Mesenchymal stem cell (in vitro differentiated cells and primary cell): ENCODE measurements at regions not wholly inside any gene's neighbourhood (a gene's known extent, or its start where the extent isn't known, plus 50 kb on each side); places are given as distances from the start of the nearest gene placed in this dataset.
A peak's percentile ranks its signal among the peaks of the same experiment; 100 is the strongest.

ENCODE experiments used
- DNase-seq: peaks from one replicate; pipeline ENCODE4 v3.0.0-alpha.2; 2013
- H2AFZ ChIP-seq: one replicate; pipeline ENCODE4 v1.6.1; 2013; ENCODE audit warnings: low read depth, mild to moderate bottlenecking, control low read depth, inconsistent platforms, low read length, moderate library complexity
- H2AK5ac ChIP-seq: 2 replicates; pipeline ENCODE4 v1.6.1; 2013; ENCODE audit warnings: low read length, moderate library complexity, mild to moderate bottlenecking, inconsistent platforms; ENCODE audit not compliant: severe bottlenecking
- H2BK120ac ChIP-seq: one replicate; pipeline ENCODE4 v1.6.1; 2013; ENCODE audit warnings: low read depth, mild to moderate bottlenecking, inconsistent platforms, low read length, moderate library complexity
- H2BK12ac ChIP-seq, 2 experiments: one replicate each; pipeline ENCODE4 v1.6.1; 2013; ENCODE audit warnings: inconsistent platforms in 2 of 2, low read length in 2 of 2, mild to moderate bottlenecking in 2 of 2, moderate library complexity in 2 of 2, control low read depth in 1 of 2
- H2BK15ac ChIP-seq: one replicate; pipeline ENCODE4 v1.6.1; 2013; ENCODE audit warnings: mild to moderate bottlenecking, low read depth, inconsistent platforms; ENCODE audit not compliant: poor library complexity, severe bottlenecking
- H2BK5ac ChIP-seq: 2 replicates; pipeline ENCODE4 v1.6.1; 2013; ENCODE audit warnings: low read depth, mild to moderate bottlenecking, low read length, control low read depth, inconsistent platforms; ENCODE audit not compliant: poor library complexity, severe bottlenecking
- H3K14ac ChIP-seq, 2 experiments: one replicate each; pipeline ENCODE4 v1.6.1; 2013; ENCODE audit warnings: inconsistent platforms in 2 of 2, low read length in 2 of 2, control low read depth in 1 of 2, mild to moderate bottlenecking in 1 of 2, moderate library complexity in 1 of 2
- H3K18ac ChIP-seq, 2 experiments: one replicate each; pipeline ENCODE4 v1.6.1; 2013; ENCODE audit warnings: inconsistent platforms in 2 of 2, low read length in 2 of 2, control low read depth in 1 of 2, low read depth in 1 of 2, mild to moderate bottlenecking in 1 of 2
- H3K23ac ChIP-seq, 2 experiments: one replicate each; pipeline ENCODE4 v1.6.1; 2013; ENCODE audit warnings: inconsistent platforms in 2 of 2, low read length in 2 of 2, mild to moderate bottlenecking in 2 of 2, moderate library complexity in 2 of 2, control low read depth in 1 of 2
- H3K27ac ChIP-seq: 2 replicates; pipeline ENCODE4 v1.5.1; 2013; ENCODE audit warnings: mild to moderate bottlenecking, moderate library complexity, low read length, control low read depth, inconsistent platforms; ENCODE audit not compliant: poor library complexity, severe bottlenecking
- H3K27me3 ChIP-seq, 2 experiments: 2 replicates each; pipeline versions ENCODE4 v1.6.1 to v1.7.0; 2013; ENCODE audit warnings: low read length in 2 of 2, mild to moderate bottlenecking in 2 of 2, moderate library complexity in 2 of 2, control low read depth in 1 of 2, inconsistent platforms in 1 of 2; ENCODE audit not compliant: control insufficient read depth in 1 of 2, insufficient read depth in 1 of 2
- H3K36me3 ChIP-seq, 2 experiments: 2 replicates each; pipeline versions ENCODE4 v1.6.1 to v1.7.0; 2013; ENCODE audit warnings: low read length in 2 of 2, control low read depth in 1 of 2, inconsistent platforms in 1 of 2, low read depth in 1 of 2, mild to moderate bottlenecking in 1 of 2; ENCODE audit not compliant: insufficient read depth in 2 of 2, control insufficient read depth in 1 of 2
- H3K4ac ChIP-seq, 2 experiments: one replicate each; pipeline ENCODE4 v1.6.1; 2013; ENCODE audit warnings: inconsistent platforms in 2 of 2, low read length in 2 of 2, mild to moderate bottlenecking in 2 of 2, moderate library complexity in 2 of 2, control low read depth in 1 of 2, low read depth in 1 of 2
- H3K4me1 ChIP-seq: 2 replicates; pipeline ENCODE4 v1.6.1; 2013; ENCODE audit warnings: low read depth, low read length, control low read depth; ENCODE audit not compliant: control insufficient read depth, insufficient read depth
- H3K4me2 ChIP-seq: 2 replicates; pipeline ENCODE4 v1.6.1; 2013; ENCODE audit warnings: low read length, mild to moderate bottlenecking, inconsistent platforms; ENCODE audit not compliant: poor library complexity, severe bottlenecking
- H3K4me3 ChIP-seq, 2 experiments: 2 replicates each; pipeline versions ENCODE4 v1.5.1 to v1.7.0; 2013; ENCODE audit warnings: low read length in 2 of 2, mild to moderate bottlenecking in 2 of 2, control low read depth in 1 of 2, low read depth in 1 of 2; ENCODE audit not compliant: insufficient read depth in 1 of 2
- H3K79me1 ChIP-seq: replicated peaks from 2 replicates; pipeline ENCODE4 v1.6.1; 2013; ENCODE audit warnings: mild to moderate bottlenecking, control low read depth, low read length, inconsistent platforms; ENCODE audit not compliant: poor library complexity, severe bottlenecking
- H3K9ac ChIP-seq: 2 replicates; pipeline ENCODE4 v1.7.0; 2013; ENCODE audit warnings: mild to moderate bottlenecking, low read length, moderate library complexity
- H3K9me3 ChIP-seq: 2 replicates; pipeline ENCODE4 v1.7.0; 2013; ENCODE audit warnings: mild to moderate bottlenecking, low read length; ENCODE audit not compliant: control insufficient read depth
- H4K8ac ChIP-seq: one replicate; pipeline ENCODE4 v1.6.1; 2013; ENCODE audit warnings: inconsistent platforms, mild to moderate bottlenecking, low read length, moderate library complexity
- H4K91ac ChIP-seq: one replicate; pipeline ENCODE4 v1.6.1; 2013; ENCODE audit warnings: mild to moderate bottlenecking, low read length, inconsistent platforms
- WGBS: methylation state at CpG from one replicate; pipeline ENCODE4 v1.1.7; 2013; ENCODE audit warnings: mixed read lengths; 5-methylcytosine and 5-hydroxymethylcytosine counted together

- DNase-seq = no peak
- Histone ChIP-seq H3K27me3 (peaks cover 0 to 11% of the 10 kb centered on the region in 2 experiments), H3K14ac (no peak overlapping the region), H3K4me3 (no peak overlapping the region), H2AFZ (no peak overlapping the region), H2BK5ac (no peak overlapping the region), H2AK5ac (no peak overlapping the region), H3K36me3 (no peaks in the 10 kb centered on the region), H2BK120ac (no peak overlapping the region), H4K8ac (no peak overlapping the region), H3K9me3 (no peaks in the 10 kb centered on the region), H3K27ac (no peak overlapping the region), H2BK15ac (no peak overlapping the region), H2BK12ac (no peak overlapping the region), H3K18ac (no peak overlapping the region), H3K23ac (no peak overlapping the region), H3K4ac (no peak overlapping the region), H3K9ac (no peak overlapping the region), H3K4me1 (no peaks in the 10 kb centered on the region), H3K79me1 (no peaks in the 10 kb centered on the region), H4K91ac (no peak overlapping the region), H3K4me2 (no peak overlapping the region)
- no CpG with 5 or more reads among the region's 2 CpGs for WGBS
Measured at GRCh38 chr9:26657958-26658357, 234.6 kb downstream of the CAAP1 start.

- Histone ChIP-seq H3K14ac (no peak overlapping the region), H2AK5ac (peak overlapping the region; percentile 7), H3K27ac (no peak overlapping the region), H4K91ac (no peak overlapping the region), H3K4ac (no peak overlapping the region), H2BK120ac (no peak overlapping the region), H2BK12ac (no peak overlapping the region), H2BK5ac (no peak overlapping the region), H3K9me3 (no peaks in the 10 kb centered on the region), H3K18ac (no peak overlapping the region), H3K27me3 (peaks cover 0 to 10% of the 10 kb centered on the region in 2 experiments), H3K23ac (no peak overlapping the region), H4K8ac (no peak overlapping the region), H3K79me1 (no peaks in the 10 kb centered on the region), H2BK15ac (no peak overlapping the region), H3K4me3 (peak overlapping the region in 1 of 2 experiments; percentile 70), H3K9ac (peak overlapping the region; percentile 77), H3K4me1 (no peaks in the 10 kb centered on the region), H3K36me3 (no peaks in the 10 kb centered on the region), H3K4me2 (no peak overlapping the region), H2AFZ (no peak overlapping the region)
- WGBS = 67% methylated on average over 13 of the region's 14 CpGs
- DNase-seq = peak; percentile 1
Measured at GRCh38 chr9:26656003-26656870, 236.4 kb downstream of the CAAP1 start.

DNA sequence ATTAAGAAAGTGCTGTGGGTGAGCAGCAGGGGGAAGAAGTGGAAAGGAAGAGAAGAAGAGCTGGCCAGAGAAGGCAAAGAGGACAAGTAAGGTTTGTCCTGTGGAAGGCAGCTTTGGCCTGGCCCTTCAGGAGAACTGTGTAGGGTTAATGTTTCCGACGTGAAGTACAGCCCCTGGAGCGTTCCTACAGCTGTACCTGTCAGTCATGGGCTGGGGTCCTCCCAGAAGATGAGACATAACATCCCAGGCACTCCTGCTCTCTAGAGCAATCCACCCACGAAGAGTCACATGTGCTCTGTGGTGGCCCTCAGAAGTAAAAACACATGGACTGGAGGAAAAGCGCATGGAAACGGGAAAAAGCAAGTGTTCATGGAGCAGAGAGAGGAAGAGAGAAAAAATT lies 237.4 kb downstream of the CAAP1 start:
- no peak overlapping the region for H2BK5ac ChIP-seq
- no peak overlapping the region for H4K8ac ChIP-seq
- no peak overlapping the region for H3K9ac ChIP-seq
- no peak overlapping the region for H2AK5ac ChIP-seq
- no peak overlapping the region for H2AFZ ChIP-seq
- no peaks in the 10 kb centered on the region for H3K9me3 ChIP-seq
- no peaks in the 10 kb centered on the region for H3K36me3 ChIP-seq
- WGBS = 91% methylated on average over 6 of the region's 6 CpGs
- no peak overlapping the region for H4K91ac ChIP-seq
- no peak overlapping the region for H3K27ac ChIP-seq
- no peak overlapping the region for H3K23ac ChIP-seq
- no peaks in the 10 kb centered on the region for H3K4me1 ChIP-seq
- no peak overlapping the region for H3K4me3 ChIP-seq
- H2BK12ac ChIP-seq = no peak overlapping the region
- no peaks in the 10 kb centered on the region for H3K79me1 ChIP-seq
- peaks cover 0 to 6% of the 10 kb centered on the region in 2 experiments for H3K27me3 ChIP-seq
- no peak overlapping the region for H3K4ac ChIP-seq
- H3K18ac ChIP-seq = no peak overlapping the region
- no peak overlapping the region for H2BK15ac ChIP-seq
- no peak overlapping the region for H2BK120ac ChIP-seq
- H3K14ac ChIP-seq = no peak overlapping the region
- no peak overlapping the region for H3K4me2 ChIP-seq
- DNase-seq = no peak

DNA sequence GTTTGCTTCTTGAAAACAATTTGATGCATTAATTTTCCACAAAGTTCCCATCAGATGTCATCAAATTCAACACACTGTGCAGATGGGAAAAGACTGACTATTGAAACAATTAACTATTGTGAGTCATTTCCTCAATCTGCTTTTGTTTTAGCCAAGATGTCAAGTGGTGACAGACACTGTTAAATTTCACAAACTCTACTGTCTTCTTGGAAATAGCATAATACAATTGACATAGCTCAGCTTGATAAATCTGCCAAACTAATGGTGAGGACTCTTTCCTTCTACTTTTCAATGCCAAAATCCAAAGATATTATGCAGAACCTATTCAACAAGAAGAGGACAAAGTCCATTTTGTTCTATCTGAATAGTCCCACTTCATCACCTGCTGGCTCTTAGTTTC lies 242.3 kb downstream of the CAAP1 start:
- H3K14ac ChIP-seq = no peak overlapping the region
- H3K4ac ChIP-seq = no peak overlapping the region
- H4K8ac ChIP-seq = no peak overlapping the region
- DNase-seq = no peak
- no peak overlapping the region for H3K9ac ChIP-seq
- no peak overlapping the region for H2BK12ac ChIP-seq
- H3K4me1 ChIP-seq = no peaks in the 10 kb centered on the region
- no peak overlapping the region for H2BK5ac ChIP-seq
- H3K79me1 ChIP-seq = no peaks in the 10 kb centered on the region
- no peak overlapping the region for H3K27ac ChIP-seq
- H2BK15ac ChIP-seq = no peak overlapping the region
- H3K23ac ChIP-seq = no peak overlapping the region
- no peak overlapping the region for H2AFZ ChIP-seq
- H2BK120ac ChIP-seq = no peak overlapping the region
- no peak overlapping the region for H3K18ac ChIP-seq
- no peaks in the 10 kb centered on the region for H3K9me3 ChIP-seq
- H4K91ac ChIP-seq = no peak overlapping the region
- peaks cover 0 to 5% of the 10 kb centered on the region in 2 experiments for H3K27me3 ChIP-seq
- H3K36me3 ChIP-seq = no peaks in the 10 kb centered on the region
- H3K4me3 ChIP-seq = no peak overlapping the region
- H3K4me2 ChIP-seq = no peak overlapping the region
- H2AK5ac ChIP-seq = no peak overlapping the region
